Mesenchymal stem cell (in vitro differentiated cells and primary cell): ENCODE measurements at regions not wholly inside any gene's neighbourhood (a gene's known extent, or its start where the extent isn't known, plus 50 kb on each side); places are given as distances from the start of the nearest gene placed in this dataset.

Experiments
- DNase-seq: peaks from one replicate; pipeline ENCODE4 v3.0.0-alpha.2; 2013
- H2AFZ ChIP-seq: one replicate; pipeline ENCODE4 v1.6.1; 2013; ENCODE audit warnings: low read depth, mild to moderate bottlenecking, control low read depth, inconsistent platforms, low read length, moderate library complexity
- H2AK5ac ChIP-seq: 2 replicates; pipeline ENCODE4 v1.6.1; 2013; ENCODE audit warnings: low read length, moderate library complexity, mild to moderate bottlenecking, inconsistent platforms; ENCODE audit not compliant: severe bottlenecking
- H2BK120ac ChIP-seq: one replicate; pipeline ENCODE4 v1.6.1; 2013; ENCODE audit warnings: low read depth, mild to moderate bottlenecking, inconsistent platforms, low read length, moderate library complexity
- H2BK12ac ChIP-seq, 2 experiments: one replicate each; pipeline ENCODE4 v1.6.1; 2013; ENCODE audit warnings: inconsistent platforms in 2 of 2, low read length in 2 of 2, mild to moderate bottlenecking in 2 of 2, moderate library complexity in 2 of 2, control low read depth in 1 of 2
- H2BK15ac ChIP-seq: one replicate; pipeline ENCODE4 v1.6.1; 2013; ENCODE audit warnings: mild to moderate bottlenecking, low read depth, inconsistent platforms; ENCODE audit not compliant: poor library complexity, severe bottlenecking
- H2BK5ac ChIP-seq: 2 replicates; pipeline ENCODE4 v1.6.1; 2013; ENCODE audit warnings: low read depth, mild to moderate bottlenecking, low read length, control low read depth, inconsistent platforms; ENCODE audit not compliant: poor library complexity, severe bottlenecking
- H3K14ac ChIP-seq, 2 experiments: one replicate each; pipeline ENCODE4 v1.6.1; 2013; ENCODE audit warnings: inconsistent platforms in 2 of 2, low read length in 2 of 2, control low read depth in 1 of 2, mild to moderate bottlenecking in 1 of 2, moderate library complexity in 1 of 2
- H3K18ac ChIP-seq, 2 experiments: one replicate each; pipeline ENCODE4 v1.6.1; 2013; ENCODE audit warnings: inconsistent platforms in 2 of 2, low read length in 2 of 2, control low read depth in 1 of 2, low read depth in 1 of 2, mild to moderate bottlenecking in 1 of 2
- H3K23ac ChIP-seq, 2 experiments: one replicate each; pipeline ENCODE4 v1.6.1; 2013; ENCODE audit warnings: inconsistent platforms in 2 of 2, low read length in 2 of 2, mild to moderate bottlenecking in 2 of 2, moderate library complexity in 2 of 2, control low read depth in 1 of 2
- H3K27ac ChIP-seq: 2 replicates; pipeline ENCODE4 v1.5.1; 2013; ENCODE audit warnings: mild to moderate bottlenecking, moderate library complexity, low read length, control low read depth, inconsistent platforms; ENCODE audit not compliant: poor library complexity, severe bottlenecking
- H3K27me3 ChIP-seq, 2 experiments: 2 replicates each; pipeline versions ENCODE4 v1.6.1 to v1.7.0; 2013; ENCODE audit warnings: low read length in 2 of 2, mild to moderate bottlenecking in 2 of 2, moderate library complexity in 2 of 2, control low read depth in 1 of 2, inconsistent platforms in 1 of 2; ENCODE audit not compliant: control insufficient read depth in 1 of 2, insufficient read depth in 1 of 2
- H3K36me3 ChIP-seq, 2 experiments: 2 replicates each; pipeline versions ENCODE4 v1.6.1 to v1.7.0; 2013; ENCODE audit warnings: low read length in 2 of 2, control low read depth in 1 of 2, inconsistent platforms in 1 of 2, low read depth in 1 of 2, mild to moderate bottlenecking in 1 of 2; ENCODE audit not compliant: insufficient read depth in 2 of 2, control insufficient read depth in 1 of 2
- H3K4ac ChIP-seq, 2 experiments: one replicate each; pipeline ENCODE4 v1.6.1; 2013; ENCODE audit warnings: inconsistent platforms in 2 of 2, low read length in 2 of 2, mild to moderate bottlenecking in 2 of 2, moderate library complexity in 2 of 2, control low read depth in 1 of 2, low read depth in 1 of 2
- H3K4me1 ChIP-seq: 2 replicates; pipeline ENCODE4 v1.6.1; 2013; ENCODE audit warnings: low read depth, low read length, control low read depth; ENCODE audit not compliant: control insufficient read depth, insufficient read depth
- H3K4me2 ChIP-seq: 2 replicates; pipeline ENCODE4 v1.6.1; 2013; ENCODE audit warnings: low read length, mild to moderate bottlenecking, inconsistent platforms; ENCODE audit not compliant: poor library complexity, severe bottlenecking
- H3K4me3 ChIP-seq, 2 experiments: 2 replicates each; pipeline versions ENCODE4 v1.5.1 to v1.7.0; 2013; ENCODE audit warnings: low read length in 2 of 2, mild to moderate bottlenecking in 2 of 2, control low read depth in 1 of 2, low read depth in 1 of 2; ENCODE audit not compliant: insufficient read depth in 1 of 2
- H3K79me1 ChIP-seq: replicated peaks from 2 replicates; pipeline ENCODE4 v1.6.1; 2013; ENCODE audit warnings: mild to moderate bottlenecking, control low read depth, low read length, inconsistent platforms; ENCODE audit not compliant: poor library complexity, severe bottlenecking
- H3K9ac ChIP-seq: 2 replicates; pipeline ENCODE4 v1.7.0; 2013; ENCODE audit warnings: mild to moderate bottlenecking, low read length, moderate library complexity
- H3K9me3 ChIP-seq: 2 replicates; pipeline ENCODE4 v1.7.0; 2013; ENCODE audit warnings: mild to moderate bottlenecking, low read length; ENCODE audit not compliant: control insufficient read depth
- H4K8ac ChIP-seq: one replicate; pipeline ENCODE4 v1.6.1; 2013; ENCODE audit warnings: inconsistent platforms, mild to moderate bottlenecking, low read length, moderate library complexity
- H4K91ac ChIP-seq: one replicate; pipeline ENCODE4 v1.6.1; 2013; ENCODE audit warnings: mild to moderate bottlenecking, low read length, inconsistent platforms
- WGBS: methylation state at CpG from one replicate; pipeline ENCODE4 v1.1.7; 2013; ENCODE audit warnings: mixed read lengths; 5-methylcytosine and 5-hydroxymethylcytosine counted together

- Histone ChIP-seq H3K18ac (no peak overlapping the region), H3K23ac (no peak overlapping the region), H3K4me1 (no peaks in the 10 kb centered on the region), H2BK5ac (no peak overlapping the region), H2AFZ (no peak overlapping the region), H2AK5ac (no peak overlapping the region), H2BK15ac (no peak overlapping the region), H4K8ac (no peak overlapping the region), H3K9ac (no peak overlapping the region), H3K4ac (no peak overlapping the region), H2BK120ac (no peak overlapping the region), H3K14ac (no peak overlapping the region), H3K9me3 (no peaks in the 10 kb centered on the region), H4K91ac (no peak overlapping the region), H3K4me3 (no peak overlapping the region), H3K4me2 (no peak overlapping the region), H3K27me3 (no peaks in the 10 kb centered on the region), H3K79me1 (no peaks in the 10 kb centered on the region), H3K27ac (no peak overlapping the region), H2BK12ac (no peak overlapping the region), H3K36me3 (no peaks in the 10 kb centered on the region)
- no peak for DNase-seq
These were observed 633.5 kb downstream of the DTWD2 start for GRCh38 chr5:118354797-118355196.

GRCh38 chr5:118353970-118354369 is 634.4 kb downstream of the DTWD2 start:
- Histone ChIP-seq H3K23ac (no peak overlapping the region), H2BK120ac (no peak overlapping the region), H3K9me3 (no peaks in the 10 kb centered on the region), H3K4me3 (no peak overlapping the region), H3K27me3 (no peaks in the 10 kb centered on the region), H4K8ac (no peak overlapping the region), H3K9ac (no peak overlapping the region), H3K14ac (no peak overlapping the region), H3K18ac (no peak overlapping the region), H3K4ac (no peak overlapping the region), H3K4me1 (no peaks in the 10 kb centered on the region), H3K79me1 (no peaks in the 10 kb centered on the region), H3K4me2 (no peak overlapping the region), H2AFZ (no peak overlapping the region), H2AK5ac (no peak overlapping the region), H2BK5ac (no peak overlapping the region), H2BK12ac (no peak overlapping the region), H4K91ac (no peak overlapping the region), H3K27ac (no peak overlapping the region), H2BK15ac (no peak overlapping the region), H3K36me3 (no peaks in the 10 kb centered on the region)
- no peak for DNase-seq

- H3K9me3 ChIP-seq, result no peaks in the 10 kb centered on the region
- H4K91ac ChIP-seq, result no peak overlapping the region
- H2AK5ac ChIP-seq, result no peak overlapping the region
- H3K4me3 ChIP-seq, result no peak overlapping the region
- H3K4me1 ChIP-seq, result no peaks in the 10 kb centered on the region
- no peak overlapping the region for H2AFZ ChIP-seq
- H3K4me2 ChIP-seq, result no peak overlapping the region
- no peak overlapping the region for H2BK5ac ChIP-seq
- H2BK12ac ChIP-seq, result no peak overlapping the region
- no peak overlapping the region for H2BK15ac ChIP-seq
- no peaks in the 10 kb centered on the region for H3K36me3 ChIP-seq
- H3K27ac ChIP-seq, result no peak overlapping the region
- H4K8ac ChIP-seq, result no peak overlapping the region
- H2BK120ac ChIP-seq, result no peak overlapping the region
- H3K14ac ChIP-seq, result no peak overlapping the region
- H3K4ac ChIP-seq, result no peak overlapping the region
- no peak for DNase-seq
- H3K18ac ChIP-seq, result no peak overlapping the region
- H3K9ac ChIP-seq, result no peak overlapping the region
- H3K27me3 ChIP-seq, result no peaks in the 10 kb centered on the region
- no peak overlapping the region for H3K23ac ChIP-seq
- H3K79me1 ChIP-seq, result no peaks in the 10 kb centered on the region
These were observed 651.9 kb downstream of the DTWD2 start for GRCh38 chr5:118336468-118336867.

- H4K91ac ChIP-seq, result no peak overlapping the region
- no peak overlapping the region for H3K14ac ChIP-seq
- H3K27me3 ChIP-seq, result no peaks in the 10 kb centered on the region
- peaks cover 3% of the 10 kb centered on the region for H3K4me1 ChIP-seq
- H3K18ac ChIP-seq, result no peak overlapping the region
- H3K27ac ChIP-seq, result no peak overlapping the region
- no peak overlapping the region for H2BK120ac ChIP-seq
- peaks cover 5% of the 10 kb centered on the region for H3K9me3 ChIP-seq
- H3K4me3 ChIP-seq, result no peak overlapping the region
- 94% methylated on average over 3 of the region's 3 CpGs for WGBS
- H2AFZ ChIP-seq, result no peak overlapping the region
- H3K4me2 ChIP-seq, result no peak overlapping the region
- no peaks in the 10 kb centered on the region for H3K79me1 ChIP-seq
- H2BK5ac ChIP-seq, result no peak overlapping the region
- H3K36me3 ChIP-seq, result no peaks in the 10 kb centered on the region
- H4K8ac ChIP-seq, result no peak overlapping the region
- DNase-seq, result no peak
- H3K4ac ChIP-seq, result no peak overlapping the region
- no peak overlapping the region for H3K9ac ChIP-seq
- no peak overlapping the region for H3K23ac ChIP-seq
- no peak overlapping the region for H2BK12ac ChIP-seq
- no peak overlapping the region for H2BK15ac ChIP-seq
- no peak overlapping the region for H2AK5ac ChIP-seq
These were observed 661.0 kb downstream of the DTWD2 start for GRCh38 chr5:118327389-118327788.
